OCI-LY7 (cell line): ENCODE measurements at regions not wholly inside any gene's neighbourhood (a gene's known extent, or its start where the extent isn't known, plus 50 kb on each side); places are given as distances from the start of the nearest gene placed in this dataset.

Source experiments
- BruUV-seq: library from RNA; stranded (reverse); fragments of 400-500 nt; replicated peaks from 2 replicates; lab custom pipeline; 2021; lab: Mats Ljungman, UMichigan
- CTCF ChIA-PET: fragments of 300-600 bp; sonication (Branson Sonifier 250); formaldehyde crosslinking; loops from one replicate; lab custom pipeline; 2022; ENCODE audit warnings: antibody characterized with exemption; ENCODE audit not compliant: unreplicated experiment; lab: Charles Lee
- POLR2A ChIA-PET: fragments of 300-600 bp; sonication (Branson Sonifier 250); formaldehyde crosslinking; loops from one replicate; lab custom pipeline; 2022; ENCODE audit warnings: antibody characterized with exemption; lab: Charles Lee
- DNase-seq: peaks from one replicate; pipeline ENCODE4 v3.0.0-alpha.2; 2015; ENCODE audit warnings: low spot score
- H2AFZ ChIP-seq: fragments of 200-600 bp; sonication (generic), shearing (Covaris generic); 2 replicates; pipeline ENCODE4 v1.6.1; 2014; ENCODE audit warnings: mild to moderate bottlenecking, antibody characterized with exemption, low read length, moderate library complexity
- H3K27ac ChIP-seq: fragments of 200-600 bp; sonication (generic); 2 replicates; pipeline ENCODE4 v1.5.1; 2014; ENCODE audit warnings: mixed run types, low read depth, mild to moderate bottlenecking, moderate library complexity, low read length, inconsistent platforms; ENCODE audit not compliant: poor library complexity, severe bottlenecking
- H3K36me3 ChIP-seq: fragments of 200-600 bp; sonication (generic); 2 replicates; pipeline ENCODE4 v1.6.1; 2014; ENCODE audit warnings: mild to moderate bottlenecking, antibody characterized with exemption, low read length, moderate library complexity, mixed read lengths; ENCODE audit not compliant: insufficient read depth
- H3K4me1 ChIP-seq: fragments of 200-600 bp; sonication (generic); 2 replicates; pipeline ENCODE4 v1.5.1; 2014; ENCODE audit warnings: mild to moderate bottlenecking, low read length; ENCODE audit not compliant: insufficient read depth, poor library complexity, severe bottlenecking
- H3K4me2 ChIP-seq: fragments of 200-600 bp; sonication (generic); 2 replicates; pipeline ENCODE4 v1.6.1; 2014; ENCODE audit warnings: mild to moderate bottlenecking, low read length
- H3K4me3 ChIP-seq: fragments of 200-600 bp; sonication (generic); 2 replicates; pipeline ENCODE4 v1.5.1; 2014; ENCODE audit warnings: mild to moderate bottlenecking, low read depth, low read length; ENCODE audit not compliant: poor library complexity, severe bottlenecking
- H3K79me2 ChIP-seq: fragments of 200-600 bp; sonication (generic); 2 replicates; pipeline ENCODE4 v1.6.1; 2016; ENCODE audit warnings: low read depth, mild to moderate bottlenecking, low read length, moderate library complexity, mixed read lengths; ENCODE audit not compliant: insufficient read depth
- H3K9me2 ChIP-seq: fragments of 200-600 bp; sonication (generic); 2 replicates; pipeline ENCODE4 v1.6.1; 2016; ENCODE audit warnings: mild to moderate bottlenecking, low read length, mixed read lengths; ENCODE audit not compliant: insufficient read depth
- H3K9me3 ChIP-seq: fragments of 200-600 bp; sonication (generic); 2 replicates; pipeline ENCODE4 v1.6.1; 2014; ENCODE audit warnings: mild to moderate bottlenecking, mixed run types, low read length, mixed read lengths
- H4K20me1 ChIP-seq: fragments of 200-600 bp; sonication (generic); 2 replicates; pipeline ENCODE4 v1.6.1; 2014; ENCODE audit warnings: mild to moderate bottlenecking, antibody characterized with exemption, low read length, moderate library complexity, mixed read lengths; ENCODE audit not compliant: insufficient read depth
- CTCF ChIP-seq: fragments of 200-600 bp; sonication (generic); conservative IDR thresholded peaks from 2 replicates; pipeline ENCODE4 v1.5.1; 2014; ENCODE audit warnings: mild to moderate bottlenecking, antibody characterized with exemption, low read length, moderate library complexity, mixed read lengths
- EZH2phosphoT487 ChIP-seq: fragments of 200-600 bp; sonication (generic); IDR thresholded peaks from 2 replicates; pipeline ENCODE4 v1.6.1; 2018; ENCODE audit warnings: low read depth, borderline replicate concordance, mild to moderate bottlenecking, mixed run types, antibody characterized with exemption, low read length, moderate library complexity, mixed read lengths
- intact Hi-C: fragments of 100-400 bp; cut with micrococcal nuclease; formaldehyde crosslinking; loops from one replicate; pipeline ENCODE4 v1.10.0; 2022; ENCODE audit not compliant: unreplicated experiment

DNA sequence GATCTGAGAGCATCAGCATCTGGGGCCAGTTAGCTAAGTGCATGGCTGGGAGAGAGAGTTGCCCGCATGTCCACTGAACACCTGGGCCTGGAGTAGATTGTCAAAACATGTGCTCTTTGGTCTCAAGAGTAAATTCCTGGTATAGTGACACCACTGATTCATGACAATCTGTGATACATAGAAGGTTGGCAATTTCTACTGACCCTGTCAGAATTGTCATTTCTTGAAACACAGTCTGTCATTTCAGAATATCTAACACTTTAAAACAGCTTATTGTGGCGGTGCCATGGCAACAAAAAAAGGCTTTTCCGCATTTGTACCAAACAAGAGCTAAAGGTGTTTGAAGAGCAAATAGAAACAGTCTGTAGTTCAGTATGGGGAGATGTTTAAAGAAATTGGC lies 186.4 kb upstream of the FAM78B start:
- POLR2A ChIA-PET, result no interaction called here
- intact Hi-C loops, result no loop called here

GRCh38 chr1:166354406-166354805 lies 187.6 kb upstream of the FAM78B start:
- intact Hi-C loops, result no loop called here
- no peak for DNase-seq

More for the DNA sequence above, 186.4 kb upstream of the FAM78B start:
- CTCF ChIA-PET, result no interaction called here
- H3K4me1 ChIP-seq, result no peaks in the 10 kb centered on the region
- no peak for TF ChIP-seq CTCF
- TF ChIP-seq EZH2phosphoT487, result no peak
- H3K9me3 ChIP-seq, result no peaks in the 10 kb centered on the region
- no peak overlapping the region for H3K4me3 ChIP-seq
- H3K79me2 ChIP-seq, result no peaks in the 10 kb centered on the region
- H3K27ac ChIP-seq, result no peak overlapping the region
- DNase-seq, result no peak
- H3K9me2 ChIP-seq, result no peaks in the 10 kb centered on the region
- H4K20me1 ChIP-seq, result no peaks in the 10 kb centered on the region
- H3K36me3 ChIP-seq, result no peaks in the 10 kb centered on the region
- no peak overlapping the region for H2AFZ ChIP-seq
- BruUV-seq, result no TSS peak
- no peak overlapping the region for H3K4me2 ChIP-seq

GRCh38 chr1:166365081-166365480 lies 198.3 kb upstream of the FAM78B start:
- ChIA-PET CTCF (no interaction called here), POLR2A (no interaction called here)
- Histone ChIP-seq H3K4me2 (no peak overlapping the region), H3K9me2 (no peaks in the 10 kb centered on the region), H3K4me1 (no peaks in the 10 kb centered on the region), H3K9me3 (no peaks in the 10 kb centered on the region), H3K4me3 (no peak overlapping the region), H3K36me3 (no peaks in the 10 kb centered on the region), H3K27ac (no peak overlapping the region), H3K79me2 (no peaks in the 10 kb centered on the region), H2AFZ (no peak overlapping the region), H4K20me1 (no peaks in the 10 kb centered on the region)
- BruUV-seq, result no TSS peak
- DNase-seq, result no peak
- intact Hi-C loops, result no loop called here
- TF ChIP-seq EZH2phosphoT487 (no peak), CTCF (no peak)

More at GRCh38 chr1:166354406-166354805, 187.6 kb upstream of the FAM78B start:
- Histone ChIP-seq H2AFZ (no peak overlapping the region), H3K79me2 (no peaks in the 10 kb centered on the region), H3K9me3 (no peaks in the 10 kb centered on the region), H3K4me1 (no peaks in the 10 kb centered on the region), H4K20me1 (no peaks in the 10 kb centered on the region), H3K36me3 (no peaks in the 10 kb centered on the region), H3K4me3 (no peak overlapping the region), H3K27ac (no peak overlapping the region), H3K4me2 (no peak overlapping the region), H3K9me2 (no peaks in the 10 kb centered on the region)
- POLR2A ChIA-PET, result no interaction called here
- no peak for TF ChIP-seq CTCF
- no peak for TF ChIP-seq EZH2phosphoT487
- CTCF ChIA-PET, result no interaction called here
- BruUV-seq, result no TSS peak
